GM12864 (cell line): ENCODE measurements at regions not wholly inside any gene's neighbourhood (a gene's known extent, or its start where the extent isn't known, plus 50 kb on each side); places are given as distances from the start of the nearest gene placed in this dataset.

Source experiments
- DNase-seq: peaks from one replicate; pipeline ENCODE4 v3.0.0-alpha.2; 2011; ENCODE audit warnings: low read depth
- H3K4me3 ChIP-seq: 2 replicates; pipeline ENCODE4 v1.5.1; 2011; ENCODE audit warnings: mild to moderate bottlenecking, low read depth, low read length, control low read depth
- CTCF ChIP-seq: IDR thresholded peaks from 2 replicates; pipeline ENCODE4 v1.5.1; 2011; ENCODE audit warnings: low read depth, mild to moderate bottlenecking, moderate library complexity, low read length, control low read depth, inconsistent platforms; ENCODE audit errors: missing control alignments

- H3K4me3 ChIP-seq: no peak overlapping the region
- DNase-seq: no peak
- no peak for TF ChIP-seq CTCF
Observed at GRCh38 chr16:73915140-73915539, 381.5 kb upstream of the PSMD7 start.

- no peak for TF ChIP-seq CTCF
- no peak overlapping the region for H3K4me3 ChIP-seq
- no peak for DNase-seq
Observed at GRCh38 chr16:73912850-73913249, 383.8 kb upstream of the PSMD7 start.

- no peak for DNase-seq
- no peak overlapping the region for H3K4me3 ChIP-seq
- TF ChIP-seq CTCF: no peak
Observed at GRCh38 chr16:73912281-73912680, 384.3 kb upstream of the PSMD7 start.

GRCh38 chr16:73909529-73910035 lies 387.0 kb upstream of the PSMD7 start:
- no peak for DNase-seq
- H3K4me3 ChIP-seq: no peak overlapping the region
- TF ChIP-seq CTCF: no peak

- TF ChIP-seq CTCF: no peak
- no peak for DNase-seq
- no peak overlapping the region for H3K4me3 ChIP-seq
Observed at GRCh38 chr16:73891129-73891542, 405.5 kb upstream of the PSMD7 start.

- DNase-seq: no peak
- H3K4me3 ChIP-seq: no peak overlapping the region
- TF ChIP-seq CTCF: no peak
Observed at GRCh38 chr16:73890186-73891128, 406.2 kb upstream of the PSMD7 start.
